ENCODE measurements at regions not wholly inside any gene's neighbourhood (a gene's known extent, or its start where the extent isn't known, plus 50 kb on each side); places are given as distances from the start of the nearest gene placed in this dataset.

DNA sequence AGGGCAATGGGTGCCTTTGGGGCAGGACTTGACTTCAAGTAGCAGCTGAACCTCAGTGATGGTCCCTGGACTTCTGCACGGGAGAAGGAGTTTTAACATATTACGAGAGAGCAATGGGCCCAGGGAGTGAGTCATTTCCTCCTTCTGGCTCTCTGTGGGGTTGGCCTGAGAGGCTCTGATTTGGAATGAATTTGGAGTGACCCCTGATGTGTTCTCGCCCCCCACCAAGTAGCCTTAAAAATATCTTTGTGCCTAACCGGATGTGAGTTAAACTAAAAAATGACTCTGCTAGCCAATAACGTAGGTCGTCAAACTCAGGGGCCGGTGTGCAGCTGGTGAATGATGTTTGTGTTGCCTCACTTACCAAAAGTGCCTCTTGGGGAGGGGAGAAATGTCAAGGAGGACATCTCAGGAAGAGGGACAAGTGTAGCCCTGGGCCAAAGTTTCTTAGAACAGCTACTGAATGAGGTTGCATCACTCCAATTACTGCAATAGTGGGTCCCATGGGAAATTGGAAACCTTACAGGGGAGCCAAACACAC is 656.6 kb downstream of the INHBA start:
- TF ChIP-seq, protein P1, sequence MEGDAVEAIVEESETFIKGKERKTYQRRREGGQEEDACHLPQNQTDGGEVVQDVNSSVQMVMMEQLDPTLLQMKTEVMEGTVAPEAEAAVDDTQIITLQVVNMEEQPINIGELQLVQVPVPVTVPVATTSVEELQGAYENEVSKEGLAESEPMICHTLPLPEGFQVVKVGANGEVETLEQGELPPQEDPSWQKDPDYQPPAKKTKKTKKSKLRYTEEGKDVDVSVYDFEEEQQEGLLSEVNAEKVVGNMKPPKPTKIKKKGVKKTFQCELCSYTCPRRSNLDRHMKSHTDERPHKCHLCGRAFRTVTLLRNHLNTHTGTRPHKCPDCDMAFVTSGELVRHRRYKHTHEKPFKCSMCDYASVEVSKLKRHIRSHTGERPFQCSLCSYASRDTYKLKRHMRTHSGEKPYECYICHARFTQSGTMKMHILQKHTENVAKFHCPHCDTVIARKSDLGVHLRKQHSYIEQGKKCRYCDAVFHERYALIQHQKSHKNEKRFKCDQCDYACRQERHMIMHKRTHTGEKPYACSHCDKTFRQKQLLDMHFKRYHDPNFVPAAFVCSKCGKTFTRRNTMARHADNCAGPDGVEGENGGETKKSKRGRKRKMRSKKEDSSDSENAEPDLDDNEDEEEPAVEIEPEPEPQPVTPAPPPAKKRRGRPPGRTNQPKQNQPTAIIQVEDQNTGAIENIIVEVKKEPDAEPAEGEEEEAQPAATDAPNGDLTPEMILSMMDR (IDR thresholded peaks at IDR 0.05; ENCODE audit: low read depth, low read length), result no peak
- TF ChIP-seq, protein P2, sequence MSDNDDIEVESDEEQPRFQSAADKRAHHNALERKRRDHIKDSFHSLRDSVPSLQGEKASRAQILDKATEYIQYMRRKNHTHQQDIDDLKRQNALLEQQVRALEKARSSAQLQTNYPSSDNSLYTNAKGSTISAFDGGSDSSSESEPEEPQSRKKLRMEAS (IDR thresholded peaks at IDR 0.05; ENCODE audit: low read depth, low read length), result no peak
